ENCODE measurements at regions not wholly inside any gene's neighbourhood (a gene's known extent, or its start where the extent isn't known, plus 50 kb on each side); places are given as distances from the start of the nearest gene placed in this dataset.

- H3K27me3 ChIP-seq (ENCODE audit: control insufficient read depth, insufficient read depth, low read length) = no peaks in the 10 kb centered on the region
- intact Hi-C loops (cut with DNase I) = no loop called here
Measured at GRCh38 chr16:61390965-61391637, 645.1 kb downstream of the CDH8 start.

GRCh38 chr16:61385392-61386071 is 650.7 kb downstream of the CDH8 start:
- DNase-seq = no peak
- H3K9me3 ChIP-seq (ENCODE audit: control insufficient read depth in 2 of 3, insufficient read depth in 1 of 3, low read length in 3 of 3) = no peaks in the 10 kb centered on the region
- TF ChIP-seq CTCF (IDR thresholded peaks at IDR 0.05; ENCODE audit: borderline replicate concordance, extremely low read depth, insufficient read depth) = no peak

More at GRCh38 chr16:61390965-61391637, 645.1 kb downstream of the CDH8 start:
- no peaks in the 10 kb centered on the region for H3K4me1 ChIP-seq (ENCODE audit: control insufficient read depth in 2 of 3, insufficient read depth in 2 of 3, low read depth in 1 of 3, low read length in 3 of 3)
- no peaks in the 10 kb centered on the region for H3K9me3 ChIP-seq (ENCODE audit: control insufficient read depth in 2 of 3, insufficient read depth in 1 of 3, low read length in 3 of 3)
- FAIRE-seq = no peak
- no peak overlapping the region for H3K27ac ChIP-seq (ENCODE audit: low read depth in 2 of 2, low read length in 2 of 2)
- H3K9ac ChIP-seq (ENCODE audit: low read length in 3 of 3) = no peak overlapping the region
- no peak overlapping the region for H3K4me3 ChIP-seq (ENCODE audit: low read length in 3 of 3)
- H3K36me3 ChIP-seq (ENCODE audit: control insufficient read depth in 2 of 3, insufficient read depth in 3 of 3, low read length in 3 of 3) = no peaks in the 10 kb centered on the region
- no peak for DNase-seq
- no peak for TF ChIP-seq CTCF (IDR thresholded peaks at IDR 0.05; ENCODE audit: borderline replicate concordance, extremely low read depth, insufficient read depth)

GRCh38 chr16:61382435-61382834 is 653.8 kb downstream of the CDH8 start:
- TF ChIP-seq CTCF (IDR thresholded peaks at IDR 0.05; ENCODE audit: borderline replicate concordance, extremely low read depth, insufficient read depth) = no peak
- no peaks in the 10 kb centered on the region for H3K27me3 ChIP-seq (ENCODE audit: control insufficient read depth, insufficient read depth, low read length)
- H3K27ac ChIP-seq (ENCODE audit: low read depth in 2 of 2, low read length in 2 of 2) = no peak overlapping the region
- H3K4me1 ChIP-seq (ENCODE audit: control insufficient read depth in 2 of 3, insufficient read depth in 2 of 3, low read depth in 1 of 3, low read length in 3 of 3) = no peaks in the 10 kb centered on the region
- FAIRE-seq (no peak), DNase-seq (no peak)
- no peak overlapping the region for H3K9ac ChIP-seq (ENCODE audit: low read length in 3 of 3)
- no peaks in the 10 kb centered on the region for H3K36me3 ChIP-seq (ENCODE audit: control insufficient read depth in 2 of 3, insufficient read depth in 3 of 3, low read length in 3 of 3)
- no peak overlapping the region for H3K4me3 ChIP-seq (ENCODE audit: low read length in 3 of 3)
- H3K9me3 ChIP-seq (ENCODE audit: control insufficient read depth in 2 of 3, insufficient read depth in 1 of 3, low read length in 3 of 3) = no peaks in the 10 kb centered on the region
- intact Hi-C loops (cut with DNase I) = no loop called here

More at GRCh38 chr16:61385392-61386071, 650.7 kb downstream of the CDH8 start:
- FAIRE-seq = no peak
- H3K27me3 ChIP-seq (ENCODE audit: control insufficient read depth, insufficient read depth, low read length) = no peaks in the 10 kb centered on the region
- H3K4me3 ChIP-seq (ENCODE audit: low read length in 3 of 3) = no peak overlapping the region
- intact Hi-C loops (cut with DNase I) = no loop called here
- no peak overlapping the region for H3K9ac ChIP-seq (ENCODE audit: low read length in 3 of 3)
- H3K36me3 ChIP-seq (ENCODE audit: control insufficient read depth in 2 of 3, insufficient read depth in 3 of 3, low read length in 3 of 3) = no peaks in the 10 kb centered on the region
- H3K4me1 ChIP-seq (ENCODE audit: control insufficient read depth in 2 of 3, insufficient read depth in 2 of 3, low read depth in 1 of 3, low read length in 3 of 3) = no peaks in the 10 kb centered on the region
- no peak overlapping the region for H3K27ac ChIP-seq (ENCODE audit: low read depth in 2 of 2, low read length in 2 of 2)

Data from kidney (tissue), 13 donors.